HG03045 (cell line): ENCODE measurements at regions not wholly inside any gene's neighbourhood (a gene's known extent, or its start where the extent isn't known, plus 50 kb on each side); places are given as distances from the start of the nearest gene placed in this dataset.
"Not testable (repeated sequence)": the region's sequence is repeated elsewhere in the genome, so short reads cannot be mapped to it uniquely, and the experiment has no call there.

Experiments used
- ATAC-seq: cut with Tn5 transposase; IDR thresholded peaks from one replicate; pipeline ENCODE4 v1.9.1; 2021; ENCODE audit warnings: mild to moderate bottlenecking, moderate library complexity; ENCODE audit not compliant: unreplicated experiment

DNA sequence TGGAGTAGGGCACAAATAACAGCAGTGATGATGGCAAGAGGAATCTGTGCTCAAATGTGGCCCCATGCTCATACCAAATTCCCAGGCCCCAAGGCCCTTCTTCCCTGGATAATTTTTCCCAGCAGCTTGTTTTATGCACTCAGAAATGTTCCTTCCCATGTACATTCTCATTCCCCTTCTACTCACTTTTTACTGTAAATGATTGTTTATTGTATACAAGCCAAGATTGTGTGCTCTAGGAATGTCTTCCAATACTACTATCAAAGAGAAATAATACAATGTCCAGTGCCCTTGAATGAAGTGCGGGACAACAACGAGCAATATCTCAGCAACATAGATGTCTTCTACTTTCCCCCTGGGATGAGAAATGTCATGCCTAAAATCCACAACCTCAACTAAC, 201.6 kb downstream of the ICOS start:
- no peak for ATAC-seq

DNA sequence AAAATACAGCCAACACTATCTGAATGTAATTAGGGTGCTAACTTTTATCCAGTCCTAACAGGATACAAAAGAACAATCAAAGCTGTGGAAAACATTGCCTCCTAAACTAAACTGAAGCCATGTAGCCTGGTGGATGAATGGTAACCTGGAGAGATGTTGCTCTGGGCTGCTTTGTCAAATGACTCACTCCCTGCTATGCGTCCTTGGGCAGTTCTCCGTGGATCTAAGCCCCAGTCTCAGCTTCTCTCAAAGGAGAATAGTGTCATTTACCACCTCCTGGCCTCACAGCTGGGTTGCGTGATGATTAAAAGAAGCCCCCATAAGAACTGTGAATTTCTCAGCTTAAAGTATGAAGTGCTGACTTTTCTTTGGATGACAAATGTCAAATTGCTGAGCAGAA, 203.7 kb downstream of the ICOS start:
- no peak for ATAC-seq

DNA sequence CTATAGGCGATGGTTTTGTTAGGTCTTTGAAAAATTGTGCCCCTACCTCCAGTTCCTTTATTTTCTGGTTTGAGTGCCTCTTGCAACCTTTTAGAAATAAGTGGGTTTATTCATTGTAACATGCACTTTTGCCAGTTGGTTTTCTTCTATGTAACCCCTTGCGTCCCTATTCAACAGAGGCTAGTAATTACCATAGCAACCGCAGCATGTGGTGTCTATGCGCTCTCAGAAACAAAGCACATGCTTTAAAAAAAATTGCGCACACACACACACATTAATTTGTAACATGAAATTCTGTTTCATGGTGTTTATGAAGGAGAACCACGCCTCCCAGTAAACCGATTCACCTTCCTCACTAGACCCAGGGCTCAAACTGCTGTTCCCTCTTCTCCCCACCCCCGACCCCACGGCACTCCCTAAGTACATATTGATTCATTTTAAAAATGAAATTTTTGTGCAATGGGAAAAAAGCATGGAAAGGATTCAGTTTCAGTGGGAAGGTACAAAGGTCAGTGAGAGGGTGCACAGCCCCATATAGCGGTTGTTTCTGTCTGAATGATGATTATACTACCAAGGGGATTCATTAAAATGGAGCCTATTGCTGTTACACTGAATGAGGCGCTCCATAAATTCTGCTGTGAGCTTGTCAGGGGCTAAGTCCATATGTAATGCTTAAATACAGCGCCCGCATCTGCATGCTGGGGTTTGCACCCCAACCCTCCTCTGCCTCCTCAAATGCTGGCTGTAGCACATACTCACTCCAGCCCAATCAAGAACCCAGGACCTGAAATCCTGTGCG, 206.9 kb downstream of the ICOS start:
- no peak for ATAC-seq

DNA sequence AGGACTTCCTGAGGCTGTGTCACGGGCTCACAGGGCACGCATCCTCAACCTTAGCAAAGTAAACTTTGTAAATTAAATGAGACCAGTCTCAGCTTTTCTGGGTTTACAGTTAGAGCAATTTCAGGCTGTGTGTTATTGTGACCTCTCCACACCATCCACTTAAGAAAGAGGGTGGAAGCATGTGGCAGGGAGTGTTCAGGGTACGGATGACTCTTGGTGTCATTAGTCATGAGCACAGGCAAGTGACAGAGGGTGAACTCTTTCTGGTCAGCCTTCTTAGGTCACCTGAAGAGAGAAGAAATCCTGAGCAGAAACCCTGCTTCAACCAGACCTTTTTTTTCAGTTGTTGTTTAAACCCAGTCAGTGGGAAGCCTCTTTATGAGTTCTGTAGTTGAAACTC, 207.9 kb downstream of the ICOS start:
- no peak for ATAC-seq

DNA sequence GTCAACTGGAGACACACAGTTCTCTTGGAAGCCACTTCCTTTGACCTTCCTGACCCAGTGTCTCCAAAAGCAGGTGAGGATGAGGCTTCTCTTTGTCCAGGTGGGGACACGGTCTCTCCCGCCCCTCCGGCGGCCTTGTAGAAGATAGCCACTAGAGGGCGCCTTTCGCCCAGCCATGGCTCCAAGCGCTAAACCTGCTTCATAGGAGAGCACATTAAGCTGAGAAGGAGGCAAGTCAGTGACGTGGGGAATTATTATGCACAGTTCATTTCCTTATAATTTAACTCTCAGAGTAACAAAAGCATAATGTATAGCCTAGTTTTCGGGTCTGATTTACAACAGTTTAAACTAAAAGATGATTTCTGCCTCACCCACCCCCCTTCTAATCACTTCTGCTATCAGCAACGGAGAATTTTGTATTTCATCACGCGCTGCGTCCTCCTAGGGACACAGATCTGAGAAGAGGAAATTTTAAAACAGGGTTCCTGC, 208.7 kb downstream of the ICOS start:
- ATAC-seq, result peak; percentile 97

DNA sequence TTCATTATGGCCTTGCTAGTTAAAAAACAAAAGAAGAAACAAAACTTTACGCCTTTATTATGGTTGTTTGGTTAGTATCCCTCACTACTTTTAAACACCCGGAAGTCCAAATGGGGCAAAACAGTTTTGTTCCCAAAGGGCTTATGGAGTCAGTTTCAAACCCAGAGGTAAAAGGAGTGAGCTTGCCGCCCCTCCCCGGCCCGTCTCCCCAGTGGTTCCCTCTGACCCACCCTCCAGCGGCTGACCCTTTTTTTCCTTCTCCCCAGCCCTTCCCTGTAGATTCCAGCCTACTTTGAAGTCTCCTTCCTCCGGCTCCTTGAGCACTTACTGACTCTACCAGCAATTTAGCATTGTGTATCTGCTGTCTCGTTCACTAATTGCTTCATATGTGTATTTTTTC, 209.2 kb downstream of the ICOS start:
- ATAC-seq, result no peak

DNA sequence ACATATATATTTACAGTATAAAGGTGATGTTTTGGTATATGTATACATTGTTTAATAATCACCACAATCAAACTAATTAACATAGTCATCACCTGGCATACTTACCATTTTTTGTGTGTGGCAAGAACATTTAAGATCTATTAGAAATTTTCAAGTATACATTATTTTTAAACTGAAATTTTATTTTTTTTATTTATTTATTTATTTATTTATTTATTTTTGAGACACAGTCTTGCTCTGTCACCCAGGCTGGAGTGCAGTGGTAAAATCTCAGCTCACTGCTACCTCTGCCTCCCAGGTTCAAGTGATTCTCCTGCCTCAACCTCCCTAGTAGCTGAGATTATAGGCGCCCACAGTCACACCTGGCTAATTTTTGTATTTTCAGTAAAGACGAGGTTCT, 210.5 kb downstream of the ICOS start:
- ATAC-seq, result not testable (repeated sequence)

DNA sequence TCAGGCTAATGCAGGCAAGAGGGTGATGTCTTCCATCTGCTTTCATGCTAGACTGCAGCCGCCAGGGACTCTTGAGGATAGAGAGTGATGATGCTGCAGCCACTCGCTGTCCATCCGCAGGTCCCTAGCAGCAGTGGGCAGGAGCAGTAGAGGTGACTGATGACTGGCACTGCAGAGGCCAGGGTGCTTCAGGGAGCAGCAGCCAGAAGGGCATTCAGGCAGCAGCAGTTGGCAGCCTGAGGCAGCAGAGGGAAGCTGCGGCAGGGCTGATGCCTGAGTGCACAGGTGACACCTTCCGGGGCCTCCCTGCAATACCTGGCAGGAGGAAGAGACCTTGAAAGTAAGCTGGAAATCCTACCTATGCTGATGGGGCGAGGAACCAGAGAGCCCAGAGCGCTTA, 214.2 kb downstream of the ICOS start:
- no peak for ATAC-seq

DNA sequence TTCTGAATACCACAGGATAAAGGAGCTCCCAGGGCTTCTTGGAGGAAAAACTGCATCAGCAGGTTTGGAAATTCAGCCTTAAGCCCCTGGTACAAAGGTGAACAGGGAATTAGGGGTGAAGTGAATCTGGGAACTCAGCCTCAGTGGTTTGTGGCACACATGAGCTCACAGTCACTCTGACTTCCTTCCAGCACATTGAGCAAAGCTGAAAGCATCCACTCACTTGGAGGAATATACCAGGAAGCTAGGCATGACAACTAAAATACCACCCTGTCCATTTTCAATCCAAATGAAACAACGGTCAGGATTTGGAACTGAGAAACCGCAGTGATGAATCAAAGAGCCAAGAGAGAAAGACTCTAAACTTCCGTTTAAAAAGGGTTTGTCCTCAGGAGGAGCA, 216.1 kb downstream of the ICOS start:
- no peak for ATAC-seq

DNA sequence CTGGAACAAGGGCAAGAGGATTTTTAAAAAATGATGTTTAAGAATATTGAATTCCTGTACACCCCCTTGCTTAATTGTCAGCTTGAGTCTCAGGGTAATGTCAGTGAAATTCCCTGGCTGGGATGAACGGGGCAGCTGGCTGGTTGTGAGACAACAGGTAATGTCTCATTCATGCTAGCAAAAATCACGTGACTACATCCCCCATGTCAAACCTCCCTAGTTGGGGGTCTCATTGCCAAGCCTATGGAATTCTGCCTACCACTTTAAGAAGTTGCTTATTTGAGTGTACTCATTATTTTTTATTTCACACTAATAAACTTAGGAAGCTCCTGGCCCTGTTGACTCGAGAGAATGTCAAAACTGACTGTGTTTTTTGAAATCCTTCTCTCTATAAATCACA, 218.3 kb downstream of the ICOS start:
- ATAC-seq, result no peak

DNA sequence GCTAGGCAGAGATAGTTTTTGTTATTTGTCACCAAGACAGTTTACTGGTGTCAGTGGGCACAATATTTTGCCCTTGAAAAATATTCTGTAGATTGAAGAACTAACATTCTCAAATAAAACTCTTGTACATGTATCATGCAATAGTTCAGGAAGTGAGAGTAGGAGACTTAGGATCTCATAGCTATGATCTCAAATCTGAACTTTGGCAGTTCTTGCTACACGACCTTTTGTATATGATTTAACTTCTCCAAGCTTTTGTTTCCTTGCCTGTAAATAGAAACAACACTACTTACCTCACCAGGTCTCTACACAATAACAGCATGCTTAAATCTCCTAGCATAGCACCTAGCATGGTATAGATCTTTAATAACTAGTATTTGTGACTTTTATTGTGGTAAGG, 219.9 kb downstream of the ICOS start:
- no peak for ATAC-seq

DNA sequence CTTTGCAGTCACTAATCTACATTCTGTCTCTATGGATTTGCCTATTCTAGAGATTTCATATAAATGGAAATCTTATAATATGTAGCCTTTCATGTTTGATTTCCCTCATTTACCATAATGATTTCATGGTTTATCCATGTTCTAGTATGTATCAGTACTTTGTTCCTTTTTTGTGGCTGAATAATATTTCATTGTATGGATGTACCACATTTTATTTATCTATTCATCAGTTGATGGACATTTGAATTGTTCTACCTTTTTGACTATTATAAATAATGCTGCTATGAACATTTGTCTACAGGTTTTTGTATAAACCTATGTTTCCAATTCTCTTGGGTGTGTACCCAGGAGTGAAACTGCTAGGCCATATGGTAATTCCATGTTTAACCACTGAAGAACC, 221.1 kb downstream of the ICOS start:
- no peak for ATAC-seq

DNA sequence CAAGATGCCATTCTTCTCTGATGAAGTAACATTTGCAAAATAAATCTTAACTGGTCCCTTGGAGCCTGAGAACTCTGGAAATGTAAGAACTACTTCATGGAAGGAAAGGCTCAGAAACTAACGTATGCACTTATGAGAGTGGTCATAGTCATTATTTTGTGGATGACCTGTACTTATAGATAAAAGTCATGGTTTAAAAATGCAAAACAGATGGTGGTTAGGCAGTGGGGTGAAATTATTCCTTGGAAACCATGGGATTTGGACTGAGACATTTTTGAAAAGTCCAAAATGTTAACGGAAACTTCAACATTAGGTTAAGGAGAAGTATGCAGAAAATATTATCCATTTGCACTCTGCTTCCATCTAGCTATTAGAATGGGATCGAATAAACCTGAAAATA, 223.0 kb downstream of the ICOS start:
- no peak for ATAC-seq

DNA sequence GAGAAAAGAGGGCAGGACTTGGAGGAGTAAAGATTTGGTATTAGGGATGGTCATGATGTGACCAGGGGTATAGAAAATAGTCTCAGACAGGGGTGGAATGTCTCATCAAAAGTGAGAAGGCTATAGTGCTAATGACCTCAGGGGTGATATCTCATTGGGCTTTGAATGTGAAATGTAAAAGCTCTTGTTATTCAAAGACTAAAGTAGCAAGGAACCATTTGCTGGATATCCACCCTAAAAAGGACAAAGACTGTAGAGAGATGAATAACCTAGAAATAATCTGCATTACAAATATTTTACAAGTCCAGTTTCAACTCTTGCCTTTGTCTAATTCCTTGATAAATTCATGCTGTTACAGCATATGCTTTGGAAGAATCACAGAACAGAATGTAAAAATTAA, 224.4 kb downstream of the ICOS start:
- ATAC-seq, result no peak

DNA sequence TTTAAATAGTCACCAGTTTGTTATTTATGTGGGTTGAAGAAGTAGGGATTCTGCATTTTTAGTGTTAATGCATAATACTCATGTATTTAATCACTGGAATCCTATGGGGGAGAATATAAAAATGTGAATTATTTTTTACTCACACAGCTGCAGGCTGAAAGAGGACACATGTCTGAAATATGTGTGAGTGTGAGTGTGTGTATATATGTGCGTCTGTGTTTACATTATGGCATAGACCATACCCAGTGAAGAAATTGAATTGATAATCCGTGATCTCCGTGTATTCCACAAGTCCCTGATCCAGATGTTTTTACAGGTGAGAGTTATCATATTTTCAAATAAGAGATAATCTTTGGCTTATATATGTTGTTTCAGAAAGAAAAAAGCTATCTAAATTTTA, 225.3 kb downstream of the ICOS start:
- no peak for ATAC-seq

DNA sequence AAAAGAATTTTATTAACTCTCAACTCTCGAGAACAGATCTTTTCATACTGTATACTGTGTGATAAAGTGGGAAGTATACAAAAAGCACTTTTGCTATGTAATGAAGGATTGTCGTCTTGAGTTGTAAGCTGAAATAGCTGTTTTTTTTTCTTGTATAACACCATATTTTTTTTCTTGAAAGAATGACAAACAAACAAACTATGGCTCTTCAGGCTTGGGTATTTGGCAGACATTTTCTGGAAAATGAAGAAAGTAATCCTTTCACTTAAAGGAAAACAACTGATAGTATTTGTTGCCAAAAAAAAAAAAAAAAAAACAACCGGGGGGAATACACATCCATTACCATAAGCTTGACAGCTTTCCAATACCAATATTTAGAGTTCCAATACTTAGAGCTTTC, 230.4 kb downstream of the ICOS start:
- ATAC-seq, result no peak

DNA sequence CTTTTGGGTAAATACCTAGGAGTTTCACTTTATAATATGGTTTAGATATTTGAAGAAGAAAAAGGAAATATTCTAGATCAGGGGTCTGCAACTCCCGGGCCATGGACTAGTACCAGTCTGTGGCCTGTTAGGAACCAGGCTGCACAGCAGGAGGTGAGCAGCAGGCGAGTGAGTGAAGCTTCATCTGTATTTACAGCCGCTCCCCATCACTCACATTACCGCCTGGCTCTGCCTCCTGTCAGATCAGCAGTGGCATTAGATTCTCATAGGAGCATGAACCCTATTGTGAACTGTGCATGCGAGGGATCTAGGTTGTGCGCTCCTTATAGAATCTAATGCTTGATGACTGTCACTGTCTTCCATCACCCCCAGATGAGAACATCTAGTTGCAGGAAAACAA, 231.1 kb downstream of the ICOS start:
- not testable (repeated sequence) for ATAC-seq

DNA sequence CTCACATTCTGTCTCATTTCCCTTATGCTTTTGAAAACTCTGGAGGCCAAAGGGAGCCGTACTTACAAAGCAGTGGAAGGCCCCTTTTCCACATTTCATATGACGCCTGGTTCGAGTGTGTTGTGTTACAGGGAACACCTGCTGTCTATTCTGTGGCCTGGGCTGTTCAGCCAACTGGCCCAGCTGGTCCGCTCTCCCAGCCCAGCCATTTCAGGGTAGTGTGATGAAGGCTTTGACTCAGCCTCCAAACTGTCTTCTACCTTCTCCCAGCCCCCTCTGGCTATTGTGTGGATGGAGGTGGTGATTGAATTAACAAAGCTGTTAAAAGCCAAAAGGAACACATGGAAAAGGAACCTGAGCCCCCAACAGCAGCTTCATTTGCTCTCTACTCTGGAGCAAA, 233.8 kb downstream of the ICOS start:
- no peak for ATAC-seq

DNA sequence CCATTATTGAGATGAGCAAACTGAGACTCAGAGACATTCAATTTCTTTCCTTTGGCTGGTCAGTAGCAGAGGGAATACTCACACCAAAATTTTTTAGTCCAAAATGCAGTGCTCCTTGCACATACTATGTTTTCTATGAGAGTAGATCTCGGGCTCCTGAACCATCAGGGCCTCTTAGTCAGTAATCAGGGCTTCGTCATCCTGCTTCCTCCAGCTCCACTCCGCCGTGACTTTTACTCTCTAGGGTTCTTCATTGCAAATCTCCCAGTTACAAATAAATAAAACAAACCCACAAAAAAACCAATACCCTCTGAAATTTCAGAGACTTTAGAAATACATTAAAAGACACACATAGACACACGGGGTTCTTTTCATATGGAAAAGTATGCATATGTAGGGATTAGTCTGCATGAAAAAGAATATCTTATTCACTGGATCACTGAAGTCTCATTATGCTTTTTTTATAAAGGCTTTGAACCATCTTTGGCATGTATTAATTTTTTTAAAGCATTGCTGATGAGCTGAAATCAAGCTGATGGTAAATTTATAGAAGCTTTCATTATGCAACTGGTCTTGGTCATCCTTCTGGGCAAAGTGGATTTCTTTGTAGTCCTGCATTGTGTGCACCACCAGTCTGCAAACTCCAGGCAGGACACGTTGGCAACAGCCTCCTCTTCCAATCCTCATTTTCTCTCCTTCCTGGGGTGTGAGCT, 235.0 kb downstream of the ICOS start:
- no peak for ATAC-seq

DNA sequence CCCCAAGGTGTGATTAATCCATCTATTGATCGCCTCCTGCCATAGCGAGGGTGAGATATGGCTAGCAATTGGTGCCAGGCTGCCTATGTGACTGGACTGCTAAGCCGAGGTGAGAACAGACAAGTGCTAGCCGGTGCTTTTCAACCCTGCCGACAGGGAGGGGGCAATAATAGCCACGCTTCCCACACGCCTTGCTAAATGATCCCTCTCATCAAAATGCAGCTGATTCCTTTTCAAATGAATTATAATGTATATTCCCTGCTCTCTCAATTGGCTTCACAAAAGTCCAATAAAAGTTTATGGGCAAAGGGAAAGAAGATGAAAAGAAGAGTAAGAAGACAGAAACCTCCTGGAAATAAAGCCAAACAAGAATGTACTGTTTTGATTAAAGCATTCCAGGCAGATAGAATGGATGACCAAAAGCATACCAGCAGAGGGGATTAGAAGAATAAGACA, 235.6 kb downstream of the ICOS start:
- ATAC-seq, result no peak

DNA sequence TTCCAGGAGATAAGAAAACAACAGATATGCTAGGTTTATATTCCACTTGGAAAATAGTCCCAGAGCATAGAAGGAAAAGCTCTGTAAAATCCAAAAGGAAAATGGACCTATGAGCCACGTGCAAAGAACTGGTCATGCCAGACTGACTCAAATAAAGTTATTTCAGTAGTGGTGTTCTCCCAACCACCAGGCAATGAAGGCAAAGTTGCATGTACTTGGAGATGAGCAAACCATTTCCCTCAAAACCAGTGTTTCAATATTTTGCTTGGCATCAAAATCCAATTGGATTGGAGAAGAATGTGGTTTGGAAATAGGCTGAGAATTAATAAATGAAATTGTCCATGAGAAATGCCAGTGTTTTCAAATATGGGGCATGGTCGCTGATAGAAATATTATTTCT, 237.5 kb downstream of the ICOS start:
- no peak for ATAC-seq

DNA sequence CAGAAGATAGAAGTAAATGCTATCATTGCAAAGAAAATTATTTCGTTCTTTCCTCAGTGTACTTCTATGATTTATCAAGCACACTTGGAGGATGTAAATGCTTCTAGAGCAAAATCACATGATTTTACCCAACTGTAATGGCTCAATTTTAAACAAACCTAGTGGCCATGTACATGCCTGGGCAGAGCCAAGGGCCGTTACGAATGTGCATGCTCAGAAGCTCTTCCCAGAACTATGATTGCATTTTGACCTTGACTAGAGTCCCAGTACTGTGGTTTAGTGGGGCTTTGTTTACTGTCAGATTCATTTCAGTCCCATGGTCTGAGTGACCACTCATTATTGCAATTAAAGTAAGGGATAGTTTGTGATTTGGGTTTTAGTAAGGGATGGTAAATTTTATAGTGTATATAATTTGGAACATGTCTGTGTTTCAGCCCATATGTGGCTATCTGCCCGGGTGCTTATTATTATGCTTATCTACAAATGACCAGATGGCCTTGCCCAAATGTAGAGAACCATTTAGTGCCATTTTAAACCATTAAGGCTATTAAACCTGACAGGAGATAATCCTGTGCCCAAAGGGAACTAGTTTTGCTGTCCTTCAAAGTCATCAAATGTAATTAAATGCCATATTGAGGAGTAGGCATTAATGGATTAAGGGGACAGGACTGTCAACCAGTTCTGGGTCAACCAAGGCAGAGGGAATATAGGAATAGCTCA, 239.1 kb downstream of the ICOS start:
- no peak for ATAC-seq
